ENCODE measurements at regions not wholly inside any gene's neighbourhood (a gene's known extent, or its start where the extent isn't known, plus 50 kb on each side); places are given as distances from the start of the nearest gene placed in this dataset.

GRCh38 chr1:188241629-188242028, 1412.9 kb downstream of the PLA2G4A start:
- TF ChIP-seq CTCF (IDR thresholded peaks at IDR 0.05; ENCODE audit: borderline replicate concordance, extremely low read depth, low read length, poor library complexity, severe bottlenecking) (no peak), EZH2 (IDR thresholded peaks at IDR 0.05; ENCODE audit: borderline replicate concordance, low read depth, low read length, severe bottlenecking) (no peak)
- H4K20me1 ChIP-seq (ENCODE audit: insufficient read depth, low read length): no peaks in the 10 kb centered on the region
- no peak overlapping the region for H2AFZ ChIP-seq (ENCODE audit: low read depth, low read length)
- no peaks in the 10 kb centered on the region for H3K4me1 ChIP-seq (ENCODE audit: insufficient read depth, low read length)
- H3K9me3 ChIP-seq (ENCODE audit: insufficient read depth, low read length, severe bottlenecking): no peaks in the 10 kb centered on the region
- no peak overlapping the region for H3K4me2 ChIP-seq (ENCODE audit: insufficient read depth, low read length)
- no peaks in the 10 kb centered on the region for H3K36me3 ChIP-seq (ENCODE audit: insufficient read depth, low read length)
- H3K4me3 ChIP-seq (ENCODE audit: low read depth in 1 of 2, low read length in 2 of 2): no peak overlapping the region
- no peak overlapping the region for H3K27ac ChIP-seq (ENCODE audit: low read length)
- ATAC-seq (ENCODE audit: insufficient read depth, low read depth) (no peak), DNase-seq (no peak)
- no peak overlapping the region for H3K9ac ChIP-seq (ENCODE audit: low read depth, low read length)
- H3K79me2 ChIP-seq (ENCODE audit: insufficient read depth, low read length): no peaks in the 10 kb centered on the region
- no peaks in the 10 kb centered on the region for H3K27me3 ChIP-seq (ENCODE audit: insufficient read depth, low read length, poor library complexity)

DNA sequence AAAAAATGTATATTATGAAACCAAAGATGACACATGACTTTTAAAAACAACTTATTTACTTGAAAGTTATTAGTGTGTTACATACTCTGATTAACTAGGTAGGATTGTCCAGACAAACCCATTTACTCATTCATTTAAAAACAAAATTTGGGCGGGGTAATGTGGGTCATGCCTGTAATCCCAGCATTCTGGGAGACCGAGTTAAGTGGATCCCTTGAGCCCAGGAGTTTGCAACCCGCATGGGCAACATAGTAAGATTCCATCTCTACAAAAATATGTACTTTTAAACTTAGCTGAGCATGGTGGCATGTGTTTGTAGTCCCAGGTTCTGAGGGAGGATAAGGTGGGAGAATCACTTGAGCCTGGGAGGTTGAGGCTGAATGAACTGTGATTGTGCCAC, 1414.7 kb downstream of the PLA2G4A start:
- H3K4me1 ChIP-seq (ENCODE audit: insufficient read depth, low read length): no peaks in the 10 kb centered on the region
- ATAC-seq (ENCODE audit: insufficient read depth, low read depth): no peak

GRCh38 chr1:188244681-188245080, 1415.9 kb downstream of the PLA2G4A start:
- Histone ChIP-seq H3K9ac (ENCODE audit: low read depth, low read length) (no peak overlapping the region), H3K4me2 (ENCODE audit: insufficient read depth, low read length) (no peak overlapping the region), H3K36me3 (ENCODE audit: insufficient read depth, low read length) (no peaks in the 10 kb centered on the region), H3K27ac (ENCODE audit: low read length) (no peak overlapping the region), H3K9me3 (ENCODE audit: insufficient read depth, low read length, severe bottlenecking) (no peaks in the 10 kb centered on the region), H3K4me3 (ENCODE audit: low read depth in 1 of 2, low read length in 2 of 2) (no peak overlapping the region), H3K4me1 (ENCODE audit: insufficient read depth, low read length) (no peaks in the 10 kb centered on the region), H3K27me3 (ENCODE audit: insufficient read depth, low read length, poor library complexity) (no peaks in the 10 kb centered on the region), H3K79me2 (ENCODE audit: insufficient read depth, low read length) (no peaks in the 10 kb centered on the region), H2AFZ (ENCODE audit: low read depth, low read length) (no peak overlapping the region), H4K20me1 (ENCODE audit: insufficient read depth, low read length) (no peaks in the 10 kb centered on the region)
- no peak for TF ChIP-seq CTCF (IDR thresholded peaks at IDR 0.05; ENCODE audit: borderline replicate concordance, extremely low read depth, low read length, poor library complexity, severe bottlenecking)
- DNase-seq (no peak), ATAC-seq (ENCODE audit: insufficient read depth, low read depth) (no peak)

More for the DNA sequence above, 1414.7 kb downstream of the PLA2G4A start:
- DNase-seq: no peak
- no peaks in the 10 kb centered on the region for H3K36me3 ChIP-seq (ENCODE audit: insufficient read depth, low read length)
- no peaks in the 10 kb centered on the region for H3K79me2 ChIP-seq (ENCODE audit: insufficient read depth, low read length)
- H3K9ac ChIP-seq (ENCODE audit: low read depth, low read length): no peak overlapping the region
- H3K4me2 ChIP-seq (ENCODE audit: insufficient read depth, low read length): no peak overlapping the region
- H3K27me3 ChIP-seq (ENCODE audit: insufficient read depth, low read length, poor library complexity): no peaks in the 10 kb centered on the region
- H3K9me3 ChIP-seq (ENCODE audit: insufficient read depth, low read length, severe bottlenecking): no peaks in the 10 kb centered on the region
- no peaks in the 10 kb centered on the region for H4K20me1 ChIP-seq (ENCODE audit: insufficient read depth, low read length)
- H3K27ac ChIP-seq (ENCODE audit: low read length): no peak overlapping the region
- no peak for TF ChIP-seq EZH2 (IDR thresholded peaks at IDR 0.05; ENCODE audit: borderline replicate concordance, low read depth, low read length, severe bottlenecking)
- no peak for TF ChIP-seq CTCF (IDR thresholded peaks at IDR 0.05; ENCODE audit: borderline replicate concordance, extremely low read depth, low read length, poor library complexity, severe bottlenecking)
- H2AFZ ChIP-seq (ENCODE audit: low read depth, low read length): no peak overlapping the region
- H3K4me3 ChIP-seq (ENCODE audit: low read depth in 1 of 2, low read length in 2 of 2): no peak overlapping the region

DNA sequence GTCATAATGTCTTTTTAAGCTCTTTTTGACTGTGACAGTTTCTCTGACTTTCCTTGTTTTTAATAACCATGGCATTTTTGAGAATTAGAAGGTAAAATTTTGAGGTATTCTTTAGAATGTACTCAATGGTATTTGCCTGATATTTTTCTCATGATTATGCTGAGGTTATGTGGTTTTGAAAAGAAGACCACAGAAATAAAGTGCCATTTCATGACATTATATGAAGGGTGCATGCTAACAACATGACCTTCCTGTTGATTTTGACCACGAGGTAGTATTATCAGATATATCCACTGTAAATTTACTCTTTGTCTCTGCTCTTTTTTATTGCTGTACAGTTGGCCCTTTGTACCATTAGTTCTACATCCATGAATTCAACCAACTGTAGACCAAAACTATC, 1418.5 kb downstream of the PLA2G4A start:
- Histone ChIP-seq H3K36me3 (ENCODE audit: insufficient read depth, low read length) (no peaks in the 10 kb centered on the region), H3K4me3 (ENCODE audit: low read depth in 1 of 2, low read length in 2 of 2) (no peak overlapping the region), H3K4me2 (ENCODE audit: insufficient read depth, low read length) (no peak overlapping the region), H3K9ac (ENCODE audit: low read depth, low read length) (no peak overlapping the region), H2AFZ (ENCODE audit: low read depth, low read length) (no peak overlapping the region), H4K20me1 (ENCODE audit: insufficient read depth, low read length) (no peaks in the 10 kb centered on the region), H3K27ac (ENCODE audit: low read length) (no peak overlapping the region), H3K79me2 (ENCODE audit: insufficient read depth, low read length) (no peaks in the 10 kb centered on the region), H3K4me1 (ENCODE audit: insufficient read depth, low read length) (no peaks in the 10 kb centered on the region), H3K9me3 (ENCODE audit: insufficient read depth, low read length, severe bottlenecking) (no peaks in the 10 kb centered on the region), H3K27me3 (ENCODE audit: insufficient read depth, low read length, poor library complexity) (no peaks in the 10 kb centered on the region)
- DNase-seq (no peak), ATAC-seq (ENCODE audit: insufficient read depth, low read depth) (no peak)
- TF ChIP-seq EZH2 (IDR thresholded peaks at IDR 0.05; ENCODE audit: borderline replicate concordance, low read depth, low read length, severe bottlenecking): no peak
- TF ChIP-seq CTCF (IDR thresholded peaks at IDR 0.05; ENCODE audit: borderline replicate concordance, extremely low read depth, low read length, poor library complexity, severe bottlenecking): no peak
